GM19395 (cell line): ENCODE measurements at regions not wholly inside any gene's neighbourhood (a gene's known extent, or its start where the extent isn't known, plus 50 kb on each side); places are given as distances from the start of the nearest gene placed in this dataset.
"Not testable (repeated sequence)": the region's sequence is repeated elsewhere in the genome, so short reads cannot be mapped to it uniquely, and the experiment has no call there.

Experiments used
- ATAC-seq: cut with Tn5 transposase; IDR thresholded peaks from one replicate; pipeline ENCODE4 v1.9.1; 2021; ENCODE audit warnings: mild to moderate bottlenecking, moderate library complexity; ENCODE audit not compliant: unreplicated experiment

DNA sequence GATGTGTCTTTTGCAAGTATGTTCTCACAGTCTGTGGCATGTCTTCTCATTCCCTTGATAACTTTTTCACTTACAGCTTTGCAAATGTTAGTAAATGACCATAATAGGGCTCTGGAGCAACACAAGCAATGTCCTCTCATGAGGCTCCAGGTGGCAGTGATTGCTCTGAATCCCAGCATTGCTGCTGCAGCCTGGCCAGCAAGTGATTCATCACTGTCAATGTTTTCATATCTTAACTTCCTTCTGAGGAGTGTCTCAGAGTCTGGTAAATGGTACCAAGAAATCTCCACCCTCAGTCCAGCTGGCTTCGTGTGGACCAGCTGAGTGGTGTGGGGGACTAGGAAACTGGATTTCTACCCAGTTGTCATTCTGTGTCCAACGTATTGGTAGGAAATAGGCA is 139.6 kb downstream of the MYLK4 start:
- no peak for ATAC-seq

DNA sequence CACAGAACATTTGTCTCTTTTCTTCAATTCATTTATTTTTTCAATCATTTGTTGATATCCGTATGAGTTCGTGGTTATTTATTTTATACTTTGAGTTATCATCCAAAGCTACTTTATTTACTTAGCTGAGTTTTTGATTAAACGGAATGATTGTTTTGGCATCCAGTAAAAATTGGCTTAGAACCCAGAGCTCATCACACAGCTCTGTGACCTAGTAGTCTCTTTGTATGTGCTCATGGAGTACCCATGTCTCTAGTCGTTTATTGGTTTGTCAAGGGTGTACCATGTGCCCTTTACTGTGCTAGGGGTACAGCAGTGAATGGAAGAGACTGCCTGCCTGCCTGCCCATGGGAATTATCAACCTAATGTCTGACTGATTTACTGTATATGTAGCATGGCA is 142.2 kb downstream of the MYLK4 start:
- no peak for ATAC-seq

DNA sequence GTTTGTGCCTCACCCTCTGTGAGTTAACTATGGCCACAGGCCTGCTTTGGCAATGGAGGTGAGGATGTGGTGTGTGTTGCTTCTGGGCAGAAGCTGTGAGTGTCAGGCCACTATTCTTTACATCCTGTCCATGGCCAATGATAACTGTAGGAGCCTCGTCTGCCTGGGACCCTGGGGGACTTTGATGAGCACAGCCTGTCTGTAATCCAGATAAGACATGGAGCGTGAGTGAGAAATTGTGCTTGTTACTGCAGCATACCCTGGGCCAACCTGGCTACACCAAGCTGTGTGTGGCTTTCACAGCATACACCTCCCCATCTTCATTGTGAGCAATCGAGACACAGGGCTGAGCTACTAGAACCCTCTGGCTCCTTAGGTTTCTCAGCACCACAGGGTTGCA is 150.4 kb downstream of the MYLK4 start:
- no peak for ATAC-seq

DNA sequence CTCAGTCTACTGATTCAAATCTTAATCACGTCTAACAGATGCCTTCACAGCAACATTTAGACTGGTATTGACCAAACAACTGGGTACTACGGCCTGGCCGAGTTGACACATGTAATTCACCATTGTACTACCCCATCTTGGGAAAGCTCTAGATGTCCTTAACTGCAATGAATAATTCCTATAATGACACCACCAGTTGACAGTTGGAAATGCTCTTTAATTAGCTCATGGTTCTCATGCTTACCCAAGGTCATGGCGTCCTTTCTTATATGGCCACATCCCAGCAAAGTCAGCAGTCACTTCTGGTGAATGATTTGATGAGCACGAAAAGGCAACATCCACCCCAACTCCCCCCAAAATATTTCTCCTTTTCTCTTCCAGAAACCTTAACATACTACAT is 150.9 kb downstream of the MYLK4 start:
- no peak for ATAC-seq

DNA sequence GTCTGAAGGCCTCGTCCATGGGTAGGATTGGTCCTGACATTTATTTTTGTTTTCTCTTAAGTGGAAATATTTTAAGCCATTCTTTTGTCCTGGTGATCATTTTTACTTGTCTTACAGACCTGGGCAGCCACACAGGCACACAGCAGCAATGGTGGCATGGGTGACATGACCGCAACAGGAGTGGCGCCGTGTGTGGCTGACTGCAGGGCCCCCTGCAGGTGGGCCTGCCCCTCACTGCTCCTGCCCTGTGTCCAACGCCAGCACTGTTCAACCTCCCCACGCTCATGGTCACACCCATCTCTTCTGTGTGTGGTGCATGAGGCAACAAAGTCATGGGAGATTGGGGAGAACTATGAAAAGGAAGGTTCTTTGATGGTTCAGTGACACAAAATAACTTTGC is 151.9 kb downstream of the MYLK4 start:
- no peak for ATAC-seq

DNA sequence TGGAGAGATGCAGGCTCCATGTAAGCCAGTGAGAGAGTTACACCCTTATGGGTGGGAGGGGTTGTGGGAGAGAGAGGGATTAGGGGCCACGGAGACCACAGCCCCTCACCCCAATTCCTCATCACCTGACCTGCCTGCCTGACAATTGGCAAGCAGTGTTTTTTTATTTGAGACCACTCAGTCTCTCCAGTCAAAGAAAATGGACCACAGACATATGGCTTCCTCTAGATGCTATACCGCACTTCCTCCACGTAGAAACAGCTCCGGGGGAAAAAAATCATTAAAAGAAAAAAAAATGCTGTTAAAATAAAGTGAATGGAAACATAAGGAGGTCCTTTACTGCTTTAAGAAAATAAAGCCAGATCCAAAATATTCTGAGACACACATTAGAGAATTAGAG is 152.7 kb downstream of the MYLK4 start:
- ATAC-seq, result no peak

DNA sequence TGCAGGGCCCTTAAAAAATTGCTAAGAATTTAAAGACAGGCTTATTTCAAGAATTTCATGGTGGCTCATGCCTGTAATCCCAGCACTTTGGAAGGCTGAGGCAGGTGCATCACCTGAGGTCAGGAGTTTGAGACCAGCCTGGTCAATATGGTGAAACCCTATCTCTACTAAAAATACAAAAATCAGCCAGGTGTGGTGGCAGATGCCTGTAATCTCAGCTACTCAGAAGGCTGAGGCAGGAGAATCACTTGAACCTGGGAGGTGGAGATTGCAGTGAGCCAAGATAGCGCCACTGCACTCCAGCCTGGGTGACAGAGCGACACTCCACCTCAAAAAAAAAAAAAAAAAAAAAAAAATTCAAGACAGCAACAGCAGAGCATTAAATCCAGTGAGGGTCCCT is 153.3 kb downstream of the MYLK4 start:
- not testable (repeated sequence) for ATAC-seq

DNA sequence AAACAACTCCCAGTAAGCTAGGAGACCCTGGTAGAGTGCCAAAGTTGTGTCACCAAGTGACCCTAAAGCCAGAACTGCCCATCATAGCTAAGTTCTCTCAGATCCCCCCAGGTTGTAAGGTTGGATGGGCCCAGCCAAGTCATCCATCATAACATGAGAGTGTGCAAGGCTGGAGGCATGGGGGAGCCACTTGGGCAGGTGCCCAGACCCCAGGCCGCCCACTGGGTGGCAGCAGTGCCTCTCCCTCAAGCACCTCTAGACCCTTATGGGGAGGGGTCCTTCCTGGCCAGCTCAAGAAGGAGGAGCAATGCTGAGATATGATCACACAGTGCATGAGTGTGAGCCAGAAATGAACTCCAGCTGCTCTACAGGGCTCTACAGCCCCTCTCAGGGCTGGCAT is 154.5 kb downstream of the MYLK4 start:
- ATAC-seq, result no peak

DNA sequence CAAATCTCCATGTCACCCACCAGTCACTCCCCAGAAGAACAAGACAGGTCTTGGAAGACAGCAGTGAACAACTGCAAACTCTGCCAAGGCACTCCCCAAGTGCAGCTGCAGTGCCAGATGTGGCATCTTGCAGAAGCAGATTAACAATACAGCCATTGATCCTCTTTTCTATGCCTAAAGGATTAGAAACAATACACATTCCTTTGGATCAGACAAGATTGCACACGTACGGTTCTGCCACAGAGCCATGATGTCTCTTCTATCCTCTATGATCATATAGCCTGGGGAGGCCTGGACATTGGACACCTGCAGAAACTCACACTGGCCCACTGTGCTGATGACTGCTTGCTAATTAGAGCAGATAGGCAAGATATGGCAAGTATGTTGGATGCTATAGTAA is 155.9 kb downstream of the MYLK4 start:
- no peak for ATAC-seq

DNA sequence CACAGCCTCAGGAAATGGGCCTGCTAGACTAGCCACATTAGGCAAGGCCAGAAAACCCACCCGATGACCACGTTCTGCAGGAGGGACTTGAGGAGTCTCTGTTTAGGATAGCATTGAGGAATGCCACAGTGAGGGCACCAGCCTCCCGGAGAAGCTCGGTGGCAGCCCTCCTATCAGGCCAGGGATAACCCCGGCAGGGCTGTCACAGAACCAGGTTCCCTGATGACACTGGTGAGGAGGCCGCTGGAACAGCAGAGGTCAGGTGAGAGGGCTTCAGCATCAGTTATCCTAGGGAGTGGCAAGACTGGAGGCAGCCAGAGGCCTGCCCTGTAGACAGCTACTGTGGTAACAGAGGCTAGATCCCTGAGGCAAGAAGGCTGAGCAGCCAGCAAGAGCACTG is 157.6 kb downstream of the MYLK4 start:
- no peak for ATAC-seq

DNA sequence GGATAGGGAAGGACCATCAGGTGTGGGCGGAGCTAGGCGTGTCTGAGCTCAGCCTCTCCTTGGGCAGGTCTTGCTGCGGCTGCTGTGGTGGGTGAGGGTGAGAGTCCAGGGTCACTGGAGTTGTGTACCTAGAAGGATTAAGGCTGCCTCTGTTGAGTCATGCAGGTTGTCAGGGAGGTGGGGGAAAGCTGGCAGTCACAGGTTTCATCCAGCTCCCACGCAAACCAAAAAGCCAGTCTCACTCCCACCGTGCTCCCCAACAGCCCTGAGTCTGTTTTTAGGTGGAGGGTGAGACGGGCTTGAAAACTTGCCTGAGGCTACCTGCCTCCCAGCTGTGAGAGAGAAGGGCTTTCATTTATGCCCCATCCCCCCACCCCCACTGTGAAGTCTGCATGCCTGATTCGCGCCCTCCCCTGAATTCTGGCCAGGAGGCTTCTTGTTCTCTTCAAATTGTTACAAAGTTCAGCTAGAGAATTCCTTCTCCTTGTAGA is 161.5 kb downstream of the MYLK4 start:
- no peak for ATAC-seq

DNA sequence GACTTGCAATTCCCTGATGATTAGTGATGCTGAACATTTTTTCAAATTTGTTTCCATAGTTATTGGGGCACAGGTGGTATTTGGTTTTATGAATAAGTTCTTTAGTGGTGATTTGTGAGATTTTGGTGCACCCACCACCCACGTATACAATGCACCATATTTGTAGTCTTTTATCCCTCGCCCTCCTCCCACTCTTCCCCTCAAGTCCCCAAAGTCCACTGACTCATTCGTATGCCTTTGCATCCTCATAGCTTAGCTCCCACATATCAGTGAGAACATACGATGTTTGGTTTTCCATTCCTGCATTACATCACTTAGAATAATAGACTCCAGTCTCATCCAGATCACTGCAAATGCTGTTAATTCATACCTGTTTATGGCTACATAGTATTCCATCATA is 167.3 kb downstream of the MYLK4 start:
- ATAC-seq, result no peak

DNA sequence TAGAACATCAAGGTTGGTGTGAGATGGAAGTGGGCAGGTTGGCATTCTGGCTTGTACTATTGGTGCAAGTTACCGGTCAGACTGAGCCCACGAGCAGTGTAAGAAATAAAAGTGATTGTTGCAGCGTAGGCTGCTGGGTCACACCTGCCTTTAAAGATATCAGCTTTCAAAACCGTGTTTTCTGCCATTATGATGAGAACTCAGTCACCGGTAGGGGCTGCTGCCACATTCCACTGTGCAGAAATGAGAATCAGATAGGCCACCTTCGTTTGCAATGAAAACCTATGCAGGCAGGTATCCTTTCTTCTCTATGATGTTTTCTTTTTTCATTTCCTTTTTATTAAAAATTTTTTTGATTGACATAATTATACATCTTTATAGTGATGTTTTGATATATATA is 168.5 kb downstream of the MYLK4 start:
- no peak for ATAC-seq

DNA sequence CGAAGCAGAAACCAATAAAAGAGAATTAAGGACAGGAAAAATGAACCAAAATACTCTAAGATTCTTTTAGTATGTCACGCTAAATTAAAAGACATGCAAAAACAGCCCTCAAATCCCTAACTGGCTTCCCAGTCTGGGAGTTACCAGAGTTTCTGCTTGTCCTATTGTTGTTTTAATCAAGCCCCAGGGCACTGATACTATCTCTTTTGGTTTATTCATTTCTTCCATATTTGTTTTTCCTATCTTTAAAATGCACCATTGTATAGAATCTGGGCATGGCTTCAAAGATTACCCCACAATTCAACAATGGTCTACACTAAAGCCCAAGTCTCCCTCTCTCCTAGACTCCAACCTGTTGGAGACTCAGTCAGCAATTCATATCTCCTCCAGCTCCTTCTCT is 169.1 kb downstream of the MYLK4 start:
- no peak for ATAC-seq

DNA sequence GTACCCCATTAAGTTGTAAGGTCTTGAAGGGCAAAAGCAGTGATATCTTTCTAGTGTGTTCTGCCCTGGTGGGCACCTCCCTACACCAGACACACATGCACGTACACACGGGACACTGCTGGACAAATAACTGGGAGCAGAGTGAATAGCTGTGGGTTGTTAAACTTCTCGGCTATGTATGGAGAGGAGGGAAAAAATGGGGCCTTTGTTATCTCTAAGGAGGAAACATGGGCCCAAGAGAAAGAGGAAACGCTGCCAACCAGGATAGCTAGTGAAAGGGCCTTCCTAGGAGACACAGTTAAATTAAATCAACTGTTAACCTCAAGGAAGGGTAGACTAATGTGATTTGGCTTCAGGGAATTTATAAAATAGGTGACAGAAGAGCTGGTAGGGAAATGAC is 169.7 kb downstream of the MYLK4 start:
- no peak for ATAC-seq

DNA sequence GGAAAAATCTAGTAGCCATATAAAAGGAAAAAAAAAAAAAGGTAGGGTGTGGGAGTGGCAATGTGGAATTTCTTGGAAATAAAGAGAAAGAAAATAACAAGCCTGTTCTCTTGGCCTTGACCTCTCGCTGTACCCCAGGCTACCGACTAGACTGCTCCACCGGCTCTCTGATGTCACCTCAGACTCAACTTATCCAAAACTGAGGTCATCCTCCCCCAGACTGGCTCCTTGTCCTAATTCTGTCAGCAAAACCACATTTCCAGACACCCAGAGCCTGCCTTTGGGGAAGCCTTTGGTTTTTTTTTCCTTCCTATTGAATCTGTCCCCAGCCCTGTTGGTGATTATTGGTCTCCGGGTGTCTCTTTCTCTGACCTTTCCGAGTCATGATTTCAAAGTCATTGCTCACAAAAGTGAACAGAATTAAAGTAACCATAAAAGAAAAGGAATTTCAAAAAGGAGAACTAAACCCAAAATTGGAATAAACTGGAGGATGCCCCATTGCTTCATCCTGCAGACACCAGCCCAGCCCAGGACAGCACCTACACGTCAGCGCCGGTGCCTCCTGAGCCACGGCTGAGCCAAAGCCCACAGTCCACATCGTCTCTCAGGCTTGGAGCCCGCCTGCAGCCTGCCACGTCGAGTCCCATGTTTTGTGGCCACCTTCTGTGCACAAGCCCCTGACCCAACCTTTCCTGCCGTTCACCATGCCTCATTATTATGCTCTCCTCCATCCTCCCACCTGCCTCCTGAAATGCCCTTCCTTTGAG is 170.7 kb downstream of the MYLK4 start:
- no peak for ATAC-seq

DNA sequence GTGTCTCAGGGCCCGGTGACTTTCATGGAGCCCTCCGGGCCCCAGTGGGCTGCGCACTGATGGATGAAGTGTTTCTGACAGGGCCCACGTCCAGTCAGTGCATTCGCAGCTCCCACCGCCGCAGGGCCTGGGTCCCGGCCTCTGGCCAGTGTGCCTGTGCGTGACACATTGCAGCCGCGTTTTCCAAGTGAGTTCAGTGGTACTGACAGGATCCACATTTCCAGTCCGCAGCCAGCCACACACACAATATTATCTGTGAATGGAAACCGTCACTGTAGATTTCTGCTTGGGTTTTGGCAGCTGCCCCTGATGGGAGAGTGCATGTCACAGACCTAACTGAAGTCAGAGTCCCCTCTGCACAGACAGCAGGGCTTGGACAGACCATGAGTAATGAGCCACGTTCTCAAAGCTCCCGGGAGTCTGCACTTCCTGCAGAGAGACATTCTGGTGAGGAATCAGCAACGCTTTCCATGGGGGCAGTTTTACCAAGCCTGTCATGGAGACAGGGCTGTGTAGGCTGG is 171.4 kb downstream of the MYLK4 start:
- no peak for ATAC-seq

DNA sequence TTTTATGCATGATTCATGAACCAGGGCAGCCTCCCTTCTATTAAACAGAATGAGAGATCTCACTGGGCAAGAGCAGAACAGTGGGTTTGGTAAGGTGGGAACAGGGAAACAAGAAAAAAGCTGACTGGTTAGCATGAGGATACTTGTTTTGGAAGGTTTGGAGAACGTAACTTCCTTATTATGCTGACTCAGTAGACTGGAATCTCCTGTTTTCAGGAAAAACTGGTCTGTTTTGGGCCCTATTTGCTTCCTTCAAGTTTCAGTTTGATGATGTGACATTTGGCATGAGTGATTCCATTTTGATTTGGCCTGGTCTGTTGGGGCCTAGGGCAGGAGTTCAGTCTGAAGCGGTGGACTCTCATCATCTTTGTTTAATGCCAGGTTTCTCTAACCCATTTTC is 172.0 kb downstream of the MYLK4 start:
- ATAC-seq, result no peak

DNA sequence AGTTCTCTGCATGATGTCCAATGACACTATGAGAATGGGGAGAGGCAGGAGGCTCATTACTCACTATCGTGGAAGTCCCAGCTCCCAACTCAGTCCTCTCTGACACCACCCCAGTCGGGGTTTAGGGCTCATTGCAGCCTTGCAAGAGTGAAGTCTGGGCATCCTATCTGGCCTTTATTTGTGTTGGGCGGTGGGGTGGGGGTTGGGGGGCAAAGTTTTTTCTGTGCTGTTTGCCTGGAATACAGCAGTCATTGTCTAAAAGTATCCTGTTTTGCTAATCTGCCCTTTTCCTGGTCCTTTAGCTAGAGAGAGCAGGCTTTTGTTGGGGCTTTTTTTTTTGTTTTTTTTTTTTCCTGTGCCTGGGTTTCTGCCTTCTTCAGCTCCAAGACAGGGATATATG is 174.2 kb downstream of the MYLK4 start:
- no peak for ATAC-seq

DNA sequence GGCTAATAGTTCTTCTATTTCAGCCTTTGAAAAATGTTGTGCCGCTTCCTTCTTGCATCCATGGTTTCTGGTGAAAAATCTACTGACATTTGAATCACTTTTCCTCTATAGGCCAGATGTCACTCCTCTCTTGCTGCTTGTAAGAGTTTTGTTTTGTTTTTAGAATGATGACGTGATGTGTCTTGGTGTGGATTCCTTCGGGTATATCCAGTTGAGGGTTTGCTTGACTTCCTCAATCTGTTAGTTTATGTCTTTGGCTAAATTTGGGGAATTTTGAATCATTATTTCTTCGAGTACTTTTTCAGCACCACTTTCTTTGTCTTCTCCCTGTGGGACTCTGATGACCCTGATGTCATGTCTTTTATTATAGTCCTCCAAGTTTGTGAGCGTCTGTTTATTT is 175.5 kb downstream of the MYLK4 start:
- ATAC-seq, result no peak

DNA sequence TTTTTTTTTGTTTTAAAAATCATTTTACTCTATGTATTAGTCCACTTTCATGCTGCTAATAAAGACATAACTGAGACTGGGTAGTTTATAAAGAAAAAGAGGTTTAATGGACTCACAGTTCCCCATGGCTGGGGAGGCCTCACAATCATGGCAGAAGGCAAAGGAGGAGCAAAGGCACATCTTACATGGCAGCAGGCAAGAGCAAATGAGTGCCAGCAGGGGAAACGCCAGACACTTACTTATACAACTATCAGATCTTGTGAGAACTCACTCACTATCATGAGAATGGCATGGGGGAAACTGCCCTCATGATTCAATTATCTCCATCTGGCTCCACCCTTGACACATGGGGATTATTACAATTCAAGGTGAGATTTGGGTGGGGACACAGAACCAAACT is 181.3 kb downstream of the MYLK4 start:
- not testable (repeated sequence) for ATAC-seq

DNA sequence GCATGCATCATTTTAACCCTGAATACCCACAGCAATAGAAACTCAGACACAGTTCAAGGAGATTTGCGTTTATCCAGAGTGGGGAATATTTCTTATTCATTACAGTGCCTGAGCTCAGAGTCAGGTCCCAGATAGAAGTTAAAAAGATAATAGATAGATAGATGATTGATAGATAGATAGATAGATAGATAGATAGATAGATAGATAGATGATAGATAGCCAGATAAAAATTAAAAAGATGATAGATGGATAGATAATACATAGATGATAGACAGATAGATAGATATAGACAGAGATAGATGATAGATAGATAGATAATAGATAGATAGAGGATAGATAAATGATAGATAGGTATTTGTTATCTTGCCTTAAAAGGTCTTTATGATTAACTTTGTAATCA is 184.7 kb downstream of the MYLK4 start:
- no peak for ATAC-seq

DNA sequence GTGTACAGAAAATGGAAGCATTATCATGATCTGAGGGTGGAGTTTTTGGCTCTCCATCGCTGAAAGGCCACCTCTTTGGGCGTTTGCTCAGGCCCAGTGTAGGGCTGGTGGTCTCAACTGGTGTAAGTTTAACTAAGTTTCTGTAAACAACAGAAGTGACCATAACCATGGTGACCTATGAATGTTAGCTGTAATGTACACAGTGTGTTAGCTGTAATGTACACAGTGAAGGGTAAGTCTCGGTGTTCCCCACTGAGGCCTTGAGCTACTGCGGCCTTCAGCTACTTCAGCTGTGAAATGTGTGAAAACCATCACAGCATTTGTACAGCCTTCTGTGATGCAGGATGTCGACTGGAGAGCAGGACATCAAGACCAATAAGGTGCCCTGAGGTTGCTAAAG is 185.2 kb downstream of the MYLK4 start:
- no peak for ATAC-seq
